HG02870 (cell line): ENCODE measurements at regions not wholly inside any gene's neighbourhood (a gene's known extent, or its start where the extent isn't known, plus 50 kb on each side); places are given as distances from the start of the nearest gene placed in this dataset.

Experiments
- ATAC-seq: cut with Tn5 transposase; IDR thresholded peaks from one replicate; pipeline ENCODE4 v1.9.1; 2021; ENCODE audit warnings: mild to moderate bottlenecking, moderate library complexity; ENCODE audit not compliant: unreplicated experiment

DNA sequence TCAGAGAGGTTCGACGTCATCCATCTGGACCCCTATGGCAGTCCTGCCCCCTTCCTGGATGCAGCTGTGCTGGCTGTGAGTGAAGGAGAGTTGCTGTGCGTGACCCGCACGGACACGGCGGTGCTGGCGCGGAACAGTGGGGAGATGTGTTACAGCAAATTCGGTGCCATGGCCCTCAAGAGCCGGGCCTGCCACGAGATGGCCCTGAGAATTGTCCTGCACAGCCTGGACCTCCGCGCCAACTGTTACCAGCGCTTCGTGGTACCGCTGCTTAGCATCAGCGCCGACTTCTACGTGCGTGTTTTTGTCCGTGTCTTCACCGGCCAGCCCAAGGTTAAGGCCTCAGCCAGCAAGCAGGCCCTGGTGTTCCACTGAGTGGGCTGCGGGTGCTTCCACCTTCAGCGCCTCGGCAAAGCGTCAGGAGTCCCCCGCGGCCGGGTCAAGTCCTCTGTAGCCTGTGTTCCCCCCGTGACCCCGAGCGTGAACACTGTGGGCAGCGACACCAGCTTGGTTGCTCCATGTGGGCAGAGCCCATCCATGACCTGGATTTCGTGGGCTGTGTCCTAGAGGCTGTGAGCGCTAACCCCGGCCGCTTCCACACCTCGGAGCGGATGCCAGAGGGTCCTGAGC is 186.7 kb upstream of the SLITRK2 start:
- ATAC-seq = no peak

DNA sequence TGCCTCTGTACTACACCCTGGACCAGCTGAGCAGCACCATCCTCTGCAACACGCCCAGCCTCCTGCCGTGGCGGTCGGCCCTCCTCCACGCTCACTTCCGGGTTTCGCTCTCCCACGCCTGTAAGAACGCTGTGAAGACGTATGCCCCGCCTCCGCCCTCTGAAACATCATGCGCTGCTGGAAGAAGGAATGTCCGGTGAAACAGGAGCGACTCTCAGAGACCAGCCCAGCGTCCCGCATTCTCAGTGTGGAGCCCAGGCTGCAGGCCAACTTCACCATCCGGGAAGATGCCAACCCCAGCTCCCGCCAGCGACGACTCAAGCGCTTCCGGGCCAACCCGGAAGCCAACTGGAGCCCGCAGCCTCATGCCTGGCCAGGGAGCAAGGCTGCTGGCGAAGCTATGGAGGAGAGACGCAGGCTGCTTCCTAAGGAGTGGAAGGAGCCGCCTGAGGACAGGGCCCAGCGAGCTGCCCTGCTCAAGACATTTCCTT is 186.1 kb upstream of the SLITRK2 start:
- ATAC-seq = no peak

DNA sequence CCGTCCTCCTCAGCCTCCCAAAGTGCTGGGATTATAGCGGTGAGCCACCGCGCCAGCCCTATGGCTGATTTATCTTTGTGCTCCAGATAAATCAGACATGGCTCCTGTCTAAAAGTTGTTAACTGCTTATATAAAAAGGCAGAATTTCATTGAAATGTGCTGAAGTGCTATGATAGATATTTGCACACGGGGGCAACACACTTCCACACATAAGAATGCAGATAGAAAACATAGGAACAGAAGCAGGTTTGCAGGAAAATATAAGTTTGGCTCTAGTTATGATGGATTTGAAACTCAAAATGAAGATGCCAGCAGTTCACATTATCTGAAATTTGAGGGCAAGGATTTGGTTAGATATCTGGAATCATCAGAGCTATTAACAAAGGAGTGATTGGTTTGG is 163.1 kb upstream of the SLITRK2 start:
- ATAC-seq = no peak

GRCh38 chrX:145673841-145674240 is 143.8 kb upstream of the SLITRK2 start:
- ATAC-seq = no peak

DNA sequence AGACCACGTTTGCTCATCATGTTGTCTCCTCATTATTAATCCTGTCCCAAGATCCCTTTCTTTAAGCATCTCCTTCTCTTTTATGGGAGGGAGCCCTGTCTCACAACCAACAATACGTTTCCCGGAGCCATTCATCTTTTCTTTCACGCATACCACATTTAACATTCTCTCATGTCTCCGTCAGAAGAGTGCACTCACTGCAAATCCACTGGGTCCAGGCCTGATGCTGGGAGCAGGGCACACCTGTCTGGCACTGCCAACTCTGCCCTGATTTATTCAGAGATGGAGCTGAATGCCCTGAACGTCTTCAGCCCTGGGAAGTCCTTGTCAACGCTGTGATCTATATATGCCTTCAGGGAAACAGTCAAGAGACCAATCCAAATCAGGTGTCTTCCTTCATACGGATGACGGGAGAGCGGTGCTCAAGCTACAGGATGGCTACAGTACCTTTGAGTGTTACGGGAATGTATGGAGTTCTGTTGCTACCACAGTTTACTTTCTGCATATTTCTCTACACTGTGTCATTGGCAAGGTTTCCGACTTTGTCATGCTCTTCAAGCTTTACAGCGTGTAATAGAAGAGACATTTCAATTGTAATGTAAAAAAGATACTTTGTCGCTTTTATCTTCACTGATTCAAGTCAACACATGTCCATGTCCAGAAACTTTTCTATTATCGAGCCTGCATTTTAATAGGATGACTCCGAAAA is 140.4 kb upstream of the SLITRK2 start:
- no peak for ATAC-seq

DNA sequence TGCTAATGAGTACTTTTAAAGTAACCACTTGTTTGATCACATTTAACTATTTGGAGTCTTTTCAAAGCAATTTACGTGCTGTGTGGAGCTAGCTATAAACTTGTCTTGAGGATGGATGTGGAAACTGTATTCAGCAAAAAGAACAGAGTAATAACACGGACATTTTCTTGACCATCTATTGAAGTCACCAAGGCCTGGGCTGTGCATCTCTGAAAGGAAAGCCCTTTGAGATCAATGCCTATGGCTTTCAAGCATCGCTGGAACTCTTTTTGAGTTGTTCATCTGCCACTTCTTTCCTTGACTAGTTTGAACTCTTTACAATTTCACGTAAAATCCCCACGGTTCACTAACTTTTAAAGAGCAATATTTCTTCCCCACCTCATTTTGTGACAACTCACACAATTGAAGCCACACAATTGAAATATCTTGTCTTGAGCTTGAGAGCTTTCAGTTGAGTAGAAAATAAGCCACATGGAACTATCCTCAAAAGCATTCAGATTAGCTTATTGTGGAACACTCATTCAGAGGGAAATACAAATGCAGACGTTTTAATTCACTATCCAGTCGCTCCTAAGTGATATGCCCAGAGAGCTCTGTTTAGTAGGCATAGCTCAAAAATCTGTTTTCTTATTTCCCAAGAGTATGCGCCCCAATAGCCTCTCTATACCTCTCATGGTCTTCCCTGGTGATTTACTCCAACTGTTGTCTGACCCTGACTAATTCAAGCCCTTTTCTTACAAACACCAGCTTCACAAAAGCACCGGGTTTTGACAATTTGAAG is 134.9 kb upstream of the SLITRK2 start:
- ATAC-seq = no peak

- ATAC-seq = no peak
Measured at GRCh38 chrX:145687146-145687545, 130.5 kb upstream of the SLITRK2 start.

- no peak for ATAC-seq
Measured at GRCh38 chrX:145687707-145688106, 129.9 kb upstream of the SLITRK2 start.

GRCh38 chrX:145694048-145694447 is 123.6 kb upstream of the SLITRK2 start:
- no peak for ATAC-seq

DNA sequence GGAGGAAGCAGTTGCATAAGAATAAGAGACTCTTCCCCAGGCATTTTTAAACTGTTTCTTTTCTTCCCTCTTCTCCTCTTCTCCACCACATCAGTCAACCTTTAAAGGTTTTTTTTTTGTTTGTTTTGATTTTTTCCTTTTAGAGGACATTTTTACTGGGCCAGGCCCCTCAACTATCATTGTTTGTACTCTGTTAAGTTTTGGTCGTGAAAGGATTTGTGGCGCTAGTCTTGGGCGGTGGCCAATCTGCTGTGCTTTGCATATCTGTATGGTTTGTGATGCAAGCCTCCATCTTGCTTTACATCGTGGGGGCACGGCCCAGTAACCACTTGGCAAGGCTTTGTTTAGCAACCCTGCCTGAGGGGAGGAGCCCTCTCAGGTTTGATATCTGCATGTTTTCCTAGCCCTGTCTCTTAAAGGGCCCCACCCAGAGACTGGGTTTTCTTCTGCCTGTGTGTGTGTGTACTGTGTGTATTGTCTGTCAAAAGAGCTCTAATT is 101.9 kb upstream of the SLITRK2 start:
- ATAC-seq = no peak

DNA sequence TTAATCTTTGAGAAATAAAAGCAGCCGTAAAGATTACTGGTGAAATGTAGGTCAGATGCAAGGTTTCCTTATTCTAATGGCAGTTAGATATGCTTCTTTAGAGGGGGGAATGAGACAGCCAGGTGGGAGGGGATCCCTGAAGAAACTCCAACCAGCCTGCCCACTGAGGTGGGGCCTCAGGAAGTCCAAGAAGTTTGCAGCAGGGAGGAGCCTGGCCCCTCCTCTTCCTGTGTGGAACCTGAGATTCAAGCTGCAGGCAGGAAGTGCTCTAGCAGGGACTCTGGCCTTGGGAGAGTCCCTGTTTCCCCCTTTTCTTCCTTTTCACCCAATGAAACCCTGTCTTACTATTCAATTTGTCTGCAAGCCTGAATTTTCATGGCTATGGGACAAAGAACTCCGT is 101.4 kb upstream of the SLITRK2 start:
- no peak for ATAC-seq

DNA sequence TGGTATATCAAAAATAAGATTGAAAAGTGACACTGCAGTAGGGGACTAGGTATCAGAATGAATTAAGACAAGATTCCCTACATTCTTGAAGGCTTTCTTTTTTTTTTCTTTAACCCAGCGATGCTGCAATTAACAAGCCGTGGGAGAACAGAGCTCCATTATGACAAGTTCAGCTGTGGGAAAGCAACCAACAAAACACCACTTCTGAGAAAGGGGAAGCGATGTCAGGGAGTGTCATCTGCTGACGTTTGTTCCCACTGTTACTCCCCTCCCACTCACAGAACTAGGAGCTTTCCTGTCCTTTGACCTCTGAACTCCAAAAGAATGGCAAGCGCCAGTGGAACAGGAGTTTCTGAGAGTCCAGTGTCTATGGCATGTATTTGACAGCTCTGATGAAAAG is 90.2 kb upstream of the SLITRK2 start:
- ATAC-seq = no peak

- ATAC-seq = no peak
Measured at GRCh38 chrX:145729635-145730034, 88.0 kb upstream of the SLITRK2 start.

GRCh38 chrX:145735036-145735435 is 82.6 kb upstream of the SLITRK2 start:
- ATAC-seq = no peak

DNA sequence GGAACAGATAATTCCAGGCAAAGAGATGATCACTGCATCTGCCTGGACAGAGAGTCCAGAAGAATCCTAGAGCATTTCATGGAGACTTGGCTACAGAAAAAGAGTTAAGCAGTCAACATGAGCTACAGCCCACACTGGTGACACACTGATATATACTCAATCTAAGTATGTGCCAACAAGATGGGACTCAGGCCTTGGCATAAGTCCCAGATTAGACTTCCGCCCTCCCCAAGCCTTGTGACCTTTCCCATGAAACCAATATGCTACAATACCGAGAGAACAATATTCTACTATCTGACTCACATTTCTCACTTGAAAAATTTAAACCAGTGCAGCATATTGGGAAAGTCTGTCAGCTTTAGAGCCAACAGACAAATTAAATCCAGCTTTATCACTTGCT is 65.7 kb upstream of the SLITRK2 start:
- no peak for ATAC-seq
